Mesodermal cell (in vitro differentiated cells): ENCODE measurements at regions not wholly inside any gene's neighbourhood (a gene's known extent, or its start where the extent isn't known, plus 50 kb on each side); places are given as distances from the start of the nearest gene placed in this dataset.

ENCODE experiments used
- H3K27ac ChIP-seq: 2 replicates; pipeline ENCODE4 v1.7.0; 2013; ENCODE audit warnings: mild to moderate bottlenecking, low read depth, low read length, moderate library complexity; ENCODE audit not compliant: severe bottlenecking
- H3K36me3 ChIP-seq: 2 replicates; pipeline ENCODE4 v1.7.1; 2013; ENCODE audit warnings: mild to moderate bottlenecking, low read length, moderate library complexity; ENCODE audit not compliant: control insufficient read depth, insufficient read depth
- H3K4me1 ChIP-seq: one replicate; pipeline ENCODE4 v1.7.1; 2013; ENCODE audit warnings: mild to moderate bottlenecking, low read length; ENCODE audit not compliant: insufficient read depth, control insufficient read depth, poor library complexity, severe bottlenecking
- H3K4me3 ChIP-seq: 2 replicates; pipeline ENCODE4 v1.7.0; 2013; ENCODE audit warnings: low read length, control low read depth, mild to moderate bottlenecking; ENCODE audit not compliant: insufficient read depth, poor library complexity, severe bottlenecking; ENCODE audit errors: extremely low read depth
- H3K9me3 ChIP-seq: 2 replicates; pipeline ENCODE4 v1.7.1; 2013; ENCODE audit warnings: mild to moderate bottlenecking, low read length, moderate library complexity; ENCODE audit not compliant: control insufficient read depth
- WGBS, 2 experiments: methylation state at CpG; one replicate each; pipeline ENCODE4 v1.1.5; 2013; ENCODE audit warnings: missing lambda C conversion rate in 2 of 2; ENCODE audit not compliant: insufficient coverage in 2 of 2; 5-methylcytosine and 5-hydroxymethylcytosine counted together

DNA sequence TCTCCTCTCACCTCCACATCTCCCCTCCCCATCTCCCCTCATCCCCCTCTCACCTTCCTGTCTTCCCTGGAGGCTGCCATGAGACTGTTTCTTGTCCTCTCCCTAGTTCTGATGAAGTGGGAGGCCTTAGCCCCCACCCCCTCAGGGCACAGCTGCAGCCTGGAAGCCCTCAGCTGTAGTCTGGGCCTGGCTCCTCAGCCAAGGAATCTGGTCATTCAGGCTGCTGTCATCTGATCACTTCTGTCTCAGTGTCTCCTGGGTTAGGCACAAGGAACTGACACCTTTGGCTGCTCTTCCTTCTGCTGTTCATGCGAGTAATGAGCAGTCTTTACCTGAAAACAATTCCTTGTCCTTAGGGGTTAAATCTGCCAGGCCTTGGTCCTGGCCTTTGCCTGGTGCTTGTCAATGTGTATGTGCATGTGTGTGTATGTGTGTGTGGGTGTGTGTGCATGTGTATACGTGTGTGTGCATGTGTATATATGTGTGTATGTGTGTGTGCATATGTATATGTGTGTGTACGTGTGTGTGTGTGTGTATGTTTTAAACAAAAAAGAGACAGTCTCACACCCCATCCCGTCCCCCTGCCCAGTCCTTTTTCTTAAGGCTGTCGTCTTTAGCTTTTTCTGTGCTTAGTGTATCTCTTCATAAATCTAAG, 153.5 kb upstream of the TMEM72 start:
- Histone ChIP-seq H3K36me3 (no peaks in the 10 kb centered on the region), H3K4me1 (no peaks in the 10 kb centered on the region), H3K9me3 (no peaks in the 10 kb centered on the region), H3K27ac (no peak overlapping the region), H3K4me3 (no peak overlapping the region)
- 88 to 100% methylated on average over 2 to 3 of the region's 5 CpGs for WGBS, 2 experiments

DNA sequence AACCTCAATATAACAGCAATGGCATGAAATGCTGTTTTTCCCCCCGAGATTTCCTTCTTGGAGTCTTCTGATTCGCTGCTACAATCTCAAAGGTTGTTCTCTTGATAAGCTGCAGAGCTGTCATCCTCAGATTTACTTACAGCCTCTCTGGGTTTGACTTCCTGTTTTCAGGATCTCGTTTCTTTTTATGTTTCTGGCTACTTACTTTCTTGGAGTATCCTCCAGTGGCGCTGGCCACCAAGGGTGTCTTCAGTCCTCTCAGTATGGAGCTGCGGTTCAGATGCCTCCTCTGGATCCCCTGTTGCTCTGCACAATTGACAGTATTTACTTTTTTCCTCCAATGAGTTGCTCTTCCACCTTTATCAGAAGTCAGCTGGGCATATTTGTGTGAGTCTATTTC, 152.0 kb upstream of the TMEM72 start:
- WGBS, 2 experiments, result 69 to 84% methylated on average over 5 of the region's 5 CpGs

DNA sequence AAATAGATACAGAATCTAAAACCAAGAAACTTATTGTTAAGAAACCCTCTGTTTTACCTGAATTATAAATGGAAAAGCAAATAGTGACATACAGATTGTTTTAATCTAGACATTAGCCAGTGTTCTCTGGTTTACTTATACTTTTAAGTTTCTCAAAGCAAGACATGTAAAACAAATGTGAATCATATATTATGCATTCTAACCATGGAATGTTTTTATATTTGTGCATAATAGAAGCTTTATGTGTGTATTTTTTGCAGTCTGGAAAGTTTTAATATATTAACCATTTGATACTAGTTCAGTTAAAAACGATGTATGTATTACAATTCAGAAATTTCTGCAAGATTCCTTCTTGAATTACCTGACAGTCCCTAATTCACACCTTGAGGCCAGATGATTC, 150.6 kb upstream of the TMEM72 start:
- Histone ChIP-seq H3K4me3 (no peak overlapping the region), H3K4me1 (no peaks in the 10 kb centered on the region), H3K27ac (no peak overlapping the region), H3K36me3 (no peaks in the 10 kb centered on the region), H3K9me3 (no peaks in the 10 kb centered on the region)
- no CpG with 5 or more reads among the region's 1 CpG for WGBS, 2 experiments

More for the DNA sequence above, 152.0 kb upstream of the TMEM72 start:
- no peaks in the 10 kb centered on the region for H3K36me3 ChIP-seq
- no peak overlapping the region for H3K27ac ChIP-seq
- H3K4me1 ChIP-seq, result no peaks in the 10 kb centered on the region
- H3K9me3 ChIP-seq, result no peaks in the 10 kb centered on the region
- H3K4me3 ChIP-seq, result no peak overlapping the region

DNA sequence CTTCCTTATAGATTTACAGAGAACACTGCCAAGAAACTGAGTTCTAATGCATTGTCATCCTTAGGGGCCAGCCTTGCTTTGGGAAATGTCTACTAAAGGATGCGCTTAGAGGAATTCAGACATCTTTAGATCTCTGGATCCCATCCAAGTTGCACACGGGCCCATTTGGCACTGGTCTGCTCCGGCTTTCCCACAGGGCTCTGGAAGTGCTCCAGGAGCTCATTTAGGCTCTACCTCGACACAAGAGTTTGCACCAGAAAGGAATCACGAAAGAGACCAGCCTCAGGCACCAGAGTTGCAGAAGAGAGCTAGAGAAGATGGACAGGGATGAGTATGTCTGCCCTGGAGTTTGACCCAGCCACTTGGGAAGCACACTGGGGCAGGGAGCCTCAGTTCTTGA, 150.1 kb upstream of the TMEM72 start:
- H3K4me1 ChIP-seq, result no peaks in the 10 kb centered on the region
- no peaks in the 10 kb centered on the region for H3K36me3 ChIP-seq
- 84 to 94% methylated on average over 5 of the region's 5 CpGs for WGBS, 2 experiments
- no peaks in the 10 kb centered on the region for H3K9me3 ChIP-seq
- H3K4me3 ChIP-seq, result no peak overlapping the region
- no peak overlapping the region for H3K27ac ChIP-seq

DNA sequence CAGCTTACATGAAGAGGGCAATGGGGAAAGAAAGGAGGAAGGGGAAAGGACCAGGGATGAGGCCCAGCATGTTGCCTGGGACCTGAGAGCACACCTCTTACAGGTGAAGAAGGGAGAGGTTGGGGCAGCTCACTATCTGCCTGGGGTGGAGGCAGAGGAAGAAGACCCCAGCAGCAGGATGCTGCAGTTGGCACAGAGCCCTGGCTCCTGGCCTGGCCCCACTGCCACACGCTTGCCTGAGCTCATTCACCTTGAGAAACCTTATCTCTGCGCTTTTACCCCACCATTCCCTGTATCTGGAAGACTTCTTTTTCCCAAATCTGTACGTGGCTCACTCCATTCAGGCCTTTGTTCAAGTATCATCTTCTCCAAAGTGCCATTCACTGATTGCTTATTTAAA, 147.8 kb upstream of the TMEM72 start:
- no peaks in the 10 kb centered on the region for H3K36me3 ChIP-seq
- H3K9me3 ChIP-seq, result no peaks in the 10 kb centered on the region
- H3K27ac ChIP-seq, result no peak overlapping the region
- H3K4me3 ChIP-seq, result no peak overlapping the region
- no peaks in the 10 kb centered on the region for H3K4me1 ChIP-seq
- 91 to 97% methylated on average over 2 to 3 of the region's 3 CpGs for WGBS, 2 experiments

DNA sequence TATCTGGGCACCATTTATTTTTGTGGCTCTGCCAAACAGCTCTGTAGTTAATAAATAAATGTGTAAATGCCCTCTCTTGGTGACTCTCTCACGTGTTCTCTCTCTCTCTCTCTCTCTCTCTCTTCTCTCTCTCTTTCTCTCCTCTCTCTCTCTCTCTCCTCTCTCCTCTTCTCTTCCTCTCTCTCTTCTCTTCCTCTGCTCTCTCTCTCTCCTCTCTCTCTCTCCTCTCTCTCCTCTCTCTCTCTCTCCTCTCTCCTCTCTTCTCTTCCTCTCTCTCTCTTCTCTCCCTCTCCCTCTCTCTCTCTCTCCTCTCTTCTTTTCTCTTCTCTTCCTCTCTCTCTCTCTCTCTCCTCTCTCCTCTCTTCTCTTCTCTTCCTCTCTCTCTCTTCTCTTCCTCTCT, 145.8 kb upstream of the TMEM72 start:
- H3K4me1 ChIP-seq, result no peaks in the 10 kb centered on the region
- H3K36me3 ChIP-seq, result no peaks in the 10 kb centered on the region
- WGBS, 2 experiments, result 75 to 80% methylated on average over 1 of the region's 1 CpG
- no peak overlapping the region for H3K4me3 ChIP-seq
- H3K27ac ChIP-seq, result no peak overlapping the region
- H3K9me3 ChIP-seq, result no peaks in the 10 kb centered on the region

DNA sequence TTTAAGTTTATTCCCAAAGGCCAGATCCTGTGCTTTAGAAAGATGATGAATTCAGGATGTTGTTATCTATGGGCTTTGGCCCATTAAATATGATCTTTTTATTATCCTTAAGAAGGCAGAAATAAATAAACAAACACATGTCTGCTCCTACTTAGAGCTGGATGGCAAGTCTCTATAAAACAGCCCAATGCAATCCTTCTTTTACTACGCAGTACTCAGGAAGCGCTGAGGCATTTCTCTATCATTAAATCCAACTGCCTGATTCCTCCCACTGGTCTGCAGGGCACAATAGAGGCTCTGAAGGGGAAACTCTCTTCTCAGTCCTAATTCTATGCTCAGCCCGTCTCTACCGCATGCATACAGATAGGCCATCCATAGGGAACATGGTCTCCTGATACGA, 144.5 kb upstream of the TMEM72 start:
- H3K36me3 ChIP-seq, result no peaks in the 10 kb centered on the region
- H3K4me1 ChIP-seq, result no peaks in the 10 kb centered on the region
- no peak overlapping the region for H3K4me3 ChIP-seq
- no peaks in the 10 kb centered on the region for H3K9me3 ChIP-seq
- H3K27ac ChIP-seq, result no peak overlapping the region
- 90 to 97% methylated on average over 5 of the region's 5 CpGs for WGBS, 2 experiments

DNA sequence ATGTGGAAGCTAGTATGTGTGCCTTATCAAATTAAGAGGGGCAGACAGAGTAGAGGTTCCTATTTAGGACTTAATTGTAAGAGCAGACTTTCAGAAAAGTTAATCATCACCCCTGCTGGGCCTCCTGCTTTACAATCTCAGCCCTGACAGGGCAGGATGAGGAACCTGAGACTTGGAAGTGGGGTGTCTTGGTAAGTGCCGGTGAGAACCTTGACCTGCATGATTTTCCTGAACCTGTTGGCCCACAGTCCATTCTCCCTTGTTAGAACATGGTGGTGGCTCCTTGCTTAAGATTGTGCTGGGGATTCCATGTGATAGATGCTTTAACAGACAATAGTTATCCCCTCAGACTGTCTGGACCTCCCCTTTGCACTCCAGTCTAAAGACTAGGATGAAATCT, 141.7 kb upstream of the TMEM72 start:
- H3K27ac ChIP-seq, result no peak overlapping the region

DNA sequence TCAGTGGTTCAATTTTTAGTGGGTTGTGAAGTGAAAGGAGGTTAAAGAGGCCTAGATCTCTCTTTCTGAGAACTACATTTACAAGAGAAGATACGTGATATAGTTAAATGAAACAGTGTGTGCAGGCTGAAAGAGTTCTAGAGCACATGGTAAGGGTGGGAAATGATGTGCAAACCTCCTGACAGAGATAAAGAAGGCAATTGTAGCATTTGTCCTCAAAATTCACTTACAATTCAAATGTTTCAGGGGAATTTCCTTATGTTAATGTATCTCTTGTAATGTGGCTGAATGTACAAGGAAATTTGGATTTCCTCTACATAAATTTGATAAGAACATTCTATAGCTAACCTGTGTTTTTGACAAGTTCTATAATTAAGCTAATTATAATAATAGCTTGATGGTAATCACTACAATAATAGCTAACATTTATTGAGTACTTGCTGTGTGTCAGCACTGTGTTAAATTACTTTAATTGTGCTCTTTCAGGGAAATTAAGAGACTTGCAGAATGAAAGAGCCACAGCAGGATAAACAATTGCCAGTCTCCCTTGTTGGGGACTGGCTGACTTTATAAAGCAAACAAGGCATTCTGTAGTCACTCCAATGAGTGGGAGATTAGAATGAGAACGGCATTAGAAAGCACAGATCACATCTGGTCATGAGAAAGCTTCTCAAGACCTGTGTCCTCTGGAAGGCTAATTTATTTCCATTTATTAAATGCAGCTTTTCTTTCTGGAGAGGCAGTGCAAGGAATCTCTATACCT, 139.7 kb upstream of the TMEM72 start:
- no peaks in the 10 kb centered on the region for H3K4me1 ChIP-seq
- no peak overlapping the region for H3K4me3 ChIP-seq
- no peaks in the 10 kb centered on the region for H3K9me3 ChIP-seq
- H3K36me3 ChIP-seq, result no peaks in the 10 kb centered on the region
- H3K27ac ChIP-seq, result no peak overlapping the region
- 100% methylated on average over 2 of the region's 2 CpGs; no CpG with 5 or more reads in 1 of the 2 experiments for WGBS, 2 experiments

More for the DNA sequence above, 141.7 kb upstream of the TMEM72 start:
- 100% methylated on average over 1 of the region's 1 CpG; no CpG with 5 or more reads in 1 of the 2 experiments for WGBS, 2 experiments
- Histone ChIP-seq H3K4me1 (no peaks in the 10 kb centered on the region), H3K36me3 (no peaks in the 10 kb centered on the region), H3K4me3 (no peak overlapping the region), H3K9me3 (no peaks in the 10 kb centered on the region)

DNA sequence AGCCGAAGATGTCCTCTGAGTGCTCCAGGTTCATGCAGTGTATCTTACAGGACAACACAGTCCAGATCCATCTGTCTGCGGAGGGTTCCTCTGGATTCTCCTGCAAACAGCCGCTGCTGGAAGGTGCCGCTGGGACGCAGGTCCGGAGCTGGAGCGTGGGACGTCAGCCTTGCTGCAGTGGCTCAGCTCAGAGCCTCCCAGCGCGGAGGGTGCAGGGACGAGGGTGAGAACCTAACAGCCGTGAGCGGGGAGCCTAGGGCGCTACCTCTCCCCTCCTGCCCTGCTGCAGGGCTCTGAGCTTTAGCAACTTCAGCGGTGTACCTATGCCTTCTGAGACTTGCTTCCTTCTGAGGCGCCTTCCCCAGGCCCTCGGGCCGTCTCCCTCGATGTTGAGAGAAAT, 137.6 kb upstream of the TMEM72 start:
- 88 to 89% methylated on average over 19 of the region's 19 CpGs for WGBS, 2 experiments
- H3K4me1 ChIP-seq, result no peaks in the 10 kb centered on the region
- H3K4me3 ChIP-seq, result no peak overlapping the region
- no peak overlapping the region for H3K27ac ChIP-seq
- H3K36me3 ChIP-seq, result no peaks in the 10 kb centered on the region
- no peaks in the 10 kb centered on the region for H3K9me3 ChIP-seq
